ENCODE measurements at regions not wholly inside any gene's neighbourhood (a gene's known extent, or its start where the extent isn't known, plus 50 kb on each side); places are given as distances from the start of the nearest gene placed in this dataset.

DNA sequence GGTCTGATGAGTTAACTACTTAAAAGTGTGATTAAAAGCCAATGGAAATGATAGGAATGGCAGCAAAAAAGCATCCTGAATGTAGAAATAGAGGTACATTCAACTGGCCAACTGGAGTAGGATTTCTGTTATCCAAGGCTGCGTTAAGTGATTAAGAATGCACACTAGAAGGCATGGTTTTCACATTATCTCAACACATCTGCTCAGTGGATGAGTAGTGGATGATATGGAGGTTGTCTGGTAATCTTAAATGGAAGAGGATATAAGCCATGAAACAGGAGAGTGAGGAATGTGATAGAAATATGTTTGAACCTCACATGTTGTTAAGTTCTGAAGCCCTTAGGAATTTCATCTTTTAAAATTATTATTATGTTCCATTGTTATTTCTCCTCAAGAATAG, 839.9 kb downstream of the USP25 start:
- Histone ChIP-seq H3K36me3 (ENCODE audit: insufficient read depth) (no peaks in the 10 kb centered on the region), H3K4me2 (no peak overlapping the region), H4K20me1 (replicated peaks; ENCODE audit: insufficient read depth) (no peaks in the 10 kb centered on the region), H3F3A (replicated peaks; ENCODE audit: low read depth) (no peaks in the 10 kb centered on the region), H3K4me3 (no peak overlapping the region), H3K27ac (ENCODE audit: low read depth) (no peak overlapping the region), H3K4me1 (ENCODE audit: insufficient read depth) (0 out of 2 replicates have a peak, but pooled peaks cover 5% of the 10 kb centered on the region), H3K27me3 (ENCODE audit: insufficient read depth) (no peaks in the 10 kb centered on the region), H3K9me2 (ENCODE audit: insufficient read depth) (no peaks in the 10 kb centered on the region), H2AFZ (no peak overlapping the region), H3K79me2 (replicated peaks; ENCODE audit: insufficient read depth) (no peaks in the 10 kb centered on the region)
- Mint-ChIP-seq H3K4me3 (no peak overlapping the region), H3K27me3 (ENCODE audit: insufficient read depth, low read depth, poor library complexity) (no peaks in the 10 kb centered on the region), H3K9me3 (no peaks in the 10 kb centered on the region), H3K36me3 (ENCODE audit: low read depth) (no peaks in the 10 kb centered on the region), H3K27ac (peak overlapping the region; percentile 19; the same call in 1 of the 2 replicates), H3K4me1 (peaks cover 17% of the 10 kb centered on the region; the same call in 2 of the 3 replicates)
- TF ChIP-seq NANOG (IDR thresholded peaks at IDR 0.05; ENCODE audit: borderline replicate concordance): no peak
- TF ChIP-seq, protein P1, sequence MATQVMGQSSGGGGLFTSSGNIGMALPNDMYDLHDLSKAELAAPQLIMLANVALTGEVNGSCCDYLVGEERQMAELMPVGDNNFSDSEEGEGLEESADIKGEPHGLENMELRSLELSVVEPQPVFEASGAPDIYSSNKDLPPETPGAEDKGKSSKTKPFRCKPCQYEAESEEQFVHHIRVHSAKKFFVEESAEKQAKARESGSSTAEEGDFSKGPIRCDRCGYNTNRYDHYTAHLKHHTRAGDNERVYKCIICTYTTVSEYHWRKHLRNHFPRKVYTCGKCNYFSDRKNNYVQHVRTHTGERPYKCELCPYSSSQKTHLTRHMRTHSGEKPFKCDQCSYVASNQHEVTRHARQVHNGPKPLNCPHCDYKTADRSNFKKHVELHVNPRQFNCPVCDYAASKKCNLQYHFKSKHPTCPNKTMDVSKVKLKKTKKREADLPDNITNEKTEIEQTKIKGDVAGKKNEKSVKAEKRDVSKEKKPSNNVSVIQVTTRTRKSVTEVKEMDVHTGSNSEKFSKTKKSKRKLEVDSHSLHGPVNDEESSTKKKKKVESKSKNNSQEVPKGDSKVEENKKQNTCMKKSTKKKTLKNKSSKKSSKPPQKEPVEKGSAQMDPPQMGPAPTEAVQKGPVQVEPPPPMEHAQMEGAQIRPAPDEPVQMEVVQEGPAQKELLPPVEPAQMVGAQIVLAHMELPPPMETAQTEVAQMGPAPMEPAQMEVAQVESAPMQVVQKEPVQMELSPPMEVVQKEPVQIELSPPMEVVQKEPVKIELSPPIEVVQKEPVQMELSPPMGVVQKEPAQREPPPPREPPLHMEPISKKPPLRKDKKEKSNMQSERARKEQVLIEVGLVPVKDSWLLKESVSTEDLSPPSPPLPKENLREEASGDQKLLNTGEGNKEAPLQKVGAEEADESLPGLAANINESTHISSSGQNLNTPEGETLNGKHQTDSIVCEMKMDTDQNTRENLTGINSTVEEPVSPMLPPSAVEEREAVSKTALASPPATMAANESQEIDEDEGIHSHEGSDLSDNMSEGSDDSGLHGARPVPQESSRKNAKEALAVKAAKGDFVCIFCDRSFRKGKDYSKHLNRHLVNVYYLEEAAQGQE (IDR thresholded peaks at IDR 0.05; ENCODE audit: unreplicated experiment): no peak
- no peak for TF ChIP-seq ZNF331 (CRISPR knock-in tag; IDR thresholded peaks at IDR 0.05; ENCODE audit: low read depth)
- ATAC-seq (no peak), DNase-seq (ENCODE audit: low spot score) (no peak)

DNA sequence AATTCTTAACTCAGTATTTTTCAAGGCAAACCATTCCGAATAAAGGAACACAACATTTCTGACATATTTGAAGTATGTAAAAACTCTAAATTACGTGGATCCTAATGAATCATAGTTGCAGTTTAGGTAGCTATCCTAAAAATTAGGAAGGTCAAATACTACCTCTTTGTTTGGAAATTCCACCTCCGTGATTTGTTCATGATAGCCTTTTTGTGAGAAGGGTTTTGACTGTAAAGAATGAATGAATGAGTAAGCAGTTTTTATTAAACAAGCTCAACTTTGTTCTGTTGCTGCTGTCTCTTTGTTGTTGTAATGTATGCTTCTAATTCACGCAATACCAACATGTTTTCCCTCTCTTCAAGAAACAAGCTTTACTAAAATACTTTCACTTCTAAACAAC, 840.4 kb downstream of the USP25 start:
- Histone ChIP-seq H3K27ac (ENCODE audit: low read depth) (no peak overlapping the region), H3K4me3 (no peak overlapping the region), H3K27me3 (ENCODE audit: insufficient read depth) (no peaks in the 10 kb centered on the region), H3F3A (replicated peaks; ENCODE audit: low read depth) (no peaks in the 10 kb centered on the region), H3K79me2 (replicated peaks; ENCODE audit: insufficient read depth) (no peaks in the 10 kb centered on the region), H3K4me1 (ENCODE audit: insufficient read depth) (0 out of 2 replicates have a peak, but pooled peaks cover 5% of the 10 kb centered on the region), H3K9me2 (ENCODE audit: insufficient read depth) (no peaks in the 10 kb centered on the region), H3K4me2 (no peak overlapping the region), H3K36me3 (ENCODE audit: insufficient read depth) (no peaks in the 10 kb centered on the region), H4K20me1 (replicated peaks; ENCODE audit: insufficient read depth) (no peaks in the 10 kb centered on the region), H2AFZ (no peak overlapping the region)
- H3K9me3 Mint-ChIP-seq: no peaks in the 10 kb centered on the region
- TF ChIP-seq EZH2 (IDR thresholded peaks at IDR 0.05; ENCODE audit: low read depth, unreplicated experiment): no peak
- DNase-seq (ENCODE audit: low spot score) (no peak), ATAC-seq (no peak)
- no peaks in the 10 kb centered on the region for H3K36me3 Mint-ChIP-seq (ENCODE audit: low read depth)
- no peak overlapping the region for H3K4me3 Mint-ChIP-seq
- H3K4me1 Mint-ChIP-seq: peaks cover 17% of the 10 kb centered on the region; the same call in 2 of the 3 replicates
- peak overlapping the region; percentile 59; the same call in 1 of the 2 replicates for H3K27ac Mint-ChIP-seq
- no peaks in the 10 kb centered on the region for H3K27me3 Mint-ChIP-seq (ENCODE audit: insufficient read depth, low read depth, poor library complexity)

DNA sequence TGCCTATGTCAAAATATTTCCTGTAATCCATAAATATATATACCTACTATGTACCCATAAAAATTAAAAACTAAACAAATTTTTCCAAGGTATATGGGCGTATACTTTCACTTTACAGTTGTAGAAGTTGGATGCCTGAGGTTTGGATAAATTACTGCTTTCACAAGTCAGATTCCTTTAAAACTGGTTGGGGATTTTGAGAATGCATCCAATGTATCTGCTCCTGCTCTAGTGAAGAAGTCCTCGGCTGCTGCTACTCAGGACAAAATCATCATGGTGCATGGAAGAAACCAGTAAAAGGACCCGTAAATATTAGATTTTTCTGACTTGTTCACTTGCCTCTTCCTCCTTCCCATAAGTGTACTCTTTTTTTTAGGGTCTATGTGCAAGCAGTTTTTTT, 841.1 kb downstream of the USP25 start:
- no peak overlapping the region for H2AFZ ChIP-seq
- no peaks in the 10 kb centered on the region for H4K20me1 ChIP-seq (replicated peaks; ENCODE audit: insufficient read depth)
- H3K4me3 ChIP-seq: no peak overlapping the region
- DNase-seq (ENCODE audit: low spot score) (no peak), ATAC-seq (no peak)
- no peak overlapping the region for H3K4me2 ChIP-seq
- H3K9me2 ChIP-seq (ENCODE audit: insufficient read depth): no peaks in the 10 kb centered on the region
- 0 out of 2 replicates have a peak, but pooled peaks cover 5% of the 10 kb centered on the region for H3K4me1 ChIP-seq (ENCODE audit: insufficient read depth)
- H3K27me3 ChIP-seq (ENCODE audit: insufficient read depth): no peaks in the 10 kb centered on the region
- no peaks in the 10 kb centered on the region for H3F3A ChIP-seq (replicated peaks; ENCODE audit: low read depth)
- Mint-ChIP-seq H3K4me1 (peaks cover 17% of the 10 kb centered on the region; the same call in 2 of the 3 replicates), H3K27me3 (ENCODE audit: insufficient read depth, low read depth, poor library complexity) (no peaks in the 10 kb centered on the region), H3K36me3 (ENCODE audit: low read depth) (no peaks in the 10 kb centered on the region), H3K27ac (no peak overlapping the region), H3K9me3 (no peaks in the 10 kb centered on the region), H3K4me3 (no peak overlapping the region)
- H3K79me2 ChIP-seq (replicated peaks; ENCODE audit: insufficient read depth): no peaks in the 10 kb centered on the region
- no peak overlapping the region for H3K27ac ChIP-seq (ENCODE audit: low read depth)
- no peaks in the 10 kb centered on the region for H3K36me3 ChIP-seq (ENCODE audit: insufficient read depth)
- TF ChIP-seq ZNF331 (CRISPR knock-in tag; IDR thresholded peaks at IDR 0.05; ENCODE audit: low read depth) (no peak), JUNB (IDR thresholded peaks at IDR 0.05; ENCODE audit: unreplicated experiment) (no peak), EZH2 (IDR thresholded peaks at IDR 0.05; ENCODE audit: low read depth, unreplicated experiment) (no peak)
- TF ChIP-seq, protein P2, sequence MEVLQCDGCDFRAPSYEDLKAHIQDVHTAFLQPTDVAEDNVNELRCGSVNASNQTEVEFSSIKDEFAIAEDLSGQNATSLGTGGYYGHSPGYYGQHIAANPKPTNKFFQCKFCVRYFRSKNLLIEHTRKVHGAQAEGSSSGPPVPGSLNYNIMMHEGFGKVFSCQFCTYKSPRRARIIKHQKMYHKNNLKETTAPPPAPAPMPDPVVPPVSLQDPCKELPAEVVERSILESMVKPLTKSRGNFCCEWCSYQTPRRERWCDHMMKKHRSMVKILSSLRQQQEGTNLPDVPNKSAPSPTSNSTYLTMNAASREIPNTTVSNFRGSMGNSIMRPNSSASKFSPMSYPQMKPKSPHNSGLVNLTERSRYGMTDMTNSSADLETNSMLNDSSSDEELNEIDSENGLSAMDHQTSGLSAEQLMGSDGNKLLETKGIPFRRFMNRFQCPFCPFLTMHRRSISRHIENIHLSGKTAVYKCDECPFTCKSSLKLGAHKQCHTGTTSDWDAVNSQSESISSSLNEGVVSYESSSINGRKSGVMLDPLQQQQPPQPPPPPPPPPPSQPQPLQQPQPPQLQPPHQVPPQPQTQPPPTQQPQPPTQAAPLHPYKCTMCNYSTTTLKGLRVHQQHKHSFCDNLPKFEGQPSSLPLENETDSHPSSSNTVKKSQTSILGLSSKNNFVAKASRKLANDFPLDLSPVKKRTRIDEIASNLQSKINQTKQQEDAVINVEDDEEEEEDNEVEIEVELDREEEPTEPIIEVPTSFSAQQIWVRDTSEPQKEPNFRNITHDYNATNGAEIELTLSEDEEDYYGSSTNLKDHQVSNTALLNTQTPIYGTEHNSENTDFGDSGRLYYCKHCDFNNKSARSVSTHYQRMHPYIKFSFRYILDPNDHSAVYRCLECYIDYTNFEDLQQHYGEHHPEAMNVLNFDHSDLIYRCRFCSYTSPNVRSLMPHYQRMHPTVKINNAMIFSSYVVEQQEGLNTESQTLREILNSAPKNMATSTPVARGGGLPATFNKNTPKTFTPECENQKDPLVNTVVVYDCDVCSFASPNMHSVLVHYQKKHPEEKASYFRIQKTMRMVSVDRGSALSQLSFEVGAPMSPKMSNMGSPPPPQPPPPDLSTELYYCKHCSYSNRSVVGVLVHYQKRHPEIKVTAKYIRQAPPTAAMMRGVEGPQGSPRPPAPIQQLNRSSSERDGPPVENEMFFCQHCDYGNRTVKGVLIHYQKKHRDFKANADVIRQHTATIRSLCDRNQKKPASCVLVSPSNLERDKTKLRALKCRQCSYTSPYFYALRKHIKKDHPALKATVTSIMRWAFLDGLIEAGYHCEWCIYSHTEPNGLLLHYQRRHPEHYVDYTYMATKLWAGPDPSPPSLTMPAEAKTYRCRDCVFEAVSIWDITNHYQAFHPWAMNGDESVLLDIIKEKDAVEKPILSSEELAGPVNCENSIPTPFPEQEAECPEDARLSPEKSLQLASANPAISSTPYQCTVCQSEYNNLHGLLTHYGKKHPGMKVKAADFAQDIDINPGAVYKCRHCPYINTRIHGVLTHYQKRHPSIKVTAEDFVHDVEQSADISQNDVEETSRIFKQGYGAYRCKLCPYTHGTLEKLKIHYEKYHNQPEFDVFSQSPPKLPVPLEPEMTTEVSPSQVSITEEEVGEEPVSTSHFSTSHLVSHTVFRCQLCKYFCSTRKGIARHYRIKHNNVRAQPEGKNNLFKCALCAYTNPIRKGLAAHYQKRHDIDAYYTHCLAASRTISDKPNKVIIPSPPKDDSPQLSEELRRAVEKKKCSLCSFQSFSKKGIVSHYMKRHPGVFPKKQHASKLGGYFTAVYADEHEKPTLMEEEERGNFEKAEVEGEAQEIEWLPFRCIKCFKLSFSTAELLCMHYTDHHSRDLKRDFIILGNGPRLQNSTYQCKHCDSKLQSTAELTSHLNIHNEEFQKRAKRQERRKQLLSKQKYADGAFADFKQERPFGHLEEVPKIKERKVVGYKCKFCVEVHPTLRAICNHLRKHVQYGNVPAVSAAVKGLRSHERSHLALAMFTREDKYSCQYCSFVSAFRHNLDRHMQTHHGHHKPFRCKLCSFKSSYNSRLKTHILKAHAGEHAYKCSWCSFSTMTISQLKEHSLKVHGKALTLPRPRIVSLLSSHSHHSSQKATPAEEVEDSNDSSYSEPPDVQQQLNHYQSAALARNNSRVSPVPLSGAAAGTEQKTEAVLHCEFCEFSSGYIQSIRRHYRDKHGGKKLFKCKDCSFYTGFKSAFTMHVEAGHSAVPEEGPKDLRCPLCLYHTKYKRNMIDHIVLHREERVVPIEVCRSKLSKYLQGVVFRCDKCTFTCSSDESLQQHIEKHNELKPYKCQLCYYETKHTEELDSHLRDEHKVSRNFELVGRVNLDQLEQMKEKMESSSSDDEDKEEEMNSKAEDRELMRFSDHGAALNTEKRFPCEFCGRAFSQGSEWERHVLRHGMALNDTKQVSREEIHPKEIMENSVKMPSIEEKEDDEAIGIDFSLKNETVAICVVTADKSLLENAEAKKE (CRISPR knock-in tag; IDR thresholded peaks at IDR 0.05): no peak

All from GM23338 (cell line).